ENCODE measurements at regions not wholly inside any gene's neighbourhood (a gene's known extent, or its start where the extent isn't known, plus 50 kb on each side); places are given as distances from the start of the nearest gene placed in this dataset.

GRCh38 chr14:39762576-39763401, 330.6 kb upstream of the FBXO33 start:
- ATAC-seq (replicated peaks in 1 of 2) = peak; percentile 93 to 97

DNA sequence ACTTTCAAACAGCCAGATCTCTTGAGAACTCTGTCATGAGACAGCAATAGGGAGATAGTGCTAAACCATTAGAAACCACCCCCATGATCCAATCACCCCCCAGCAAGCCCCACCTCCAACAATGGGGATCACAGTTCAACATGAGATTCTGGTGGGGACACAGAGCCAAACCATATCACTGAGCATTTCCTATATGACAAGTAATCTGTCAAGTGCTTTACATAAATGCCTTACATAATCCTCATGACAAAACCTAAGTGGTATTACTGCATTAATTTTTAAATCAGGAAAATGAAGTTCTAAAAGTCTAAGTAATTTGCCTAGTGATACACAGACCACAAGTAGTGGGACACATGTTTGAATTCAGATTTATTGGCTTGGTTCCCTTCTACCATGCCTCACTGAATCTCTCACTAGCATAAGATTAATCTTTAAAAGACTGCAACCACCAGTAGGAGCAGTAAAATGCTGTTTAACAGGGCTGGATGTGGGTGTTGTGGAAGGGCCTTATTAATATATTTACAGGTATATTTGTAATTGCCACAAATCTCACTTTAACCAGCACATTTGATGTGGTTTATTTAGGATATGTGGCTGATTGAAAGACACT, 323.1 kb upstream of the FBXO33 start:
- no peaks in the 10 kb centered on the region for H3K27me3 Mint-ChIP-seq (ENCODE audit: low read depth)
- ATAC-seq (replicated peaks in 1 of 2) (no peak), DNase-seq (no peak)
- H3K4me3 Mint-ChIP-seq = no peak overlapping the region
- H3K4me1 Mint-ChIP-seq (ENCODE audit: low read depth) = no peaks in the 10 kb centered on the region
- no peak overlapping the region for H3K27ac Mint-ChIP-seq
- H3K9me3 Mint-ChIP-seq = peaks cover 0 to 1% of the 10 kb centered on the region in 2 donors
- no peaks in the 10 kb centered on the region for H3K36me3 Mint-ChIP-seq (ENCODE audit: insufficient read depth in 2 of 2)

More at GRCh38 chr14:39762576-39763401, 330.6 kb upstream of the FBXO33 start:
- peak; percentile 19 to 27 for DNase-seq
- Mint-ChIP-seq H3K9me3 (no peaks in the 10 kb centered on the region), H3K4me1 (ENCODE audit: low read depth) (peaks cover 14% of the 10 kb centered on the region), H3K4me3 (peak overlapping the region; percentile 45 to 55), H3K27me3 (ENCODE audit: low read depth) (no peaks in the 10 kb centered on the region), H3K36me3 (ENCODE audit: insufficient read depth in 2 of 2) (peaks cover 0 to 1% of the 10 kb centered on the region in 2 donors), H3K27ac (no peak overlapping the region)

- Mint-ChIP-seq H3K27me3 (ENCODE audit: low read depth) (no peaks in the 10 kb centered on the region), H3K36me3 (ENCODE audit: insufficient read depth in 2 of 2) (no peaks in the 10 kb centered on the region), H3K9me3 (peaks cover 2 to 6% of the 10 kb centered on the region in 2 donors), H3K27ac (no peak overlapping the region), H3K4me3 (no peak overlapping the region), H3K4me1 (ENCODE audit: low read depth) (no peaks in the 10 kb centered on the region)
- DNase-seq (no peak), ATAC-seq (replicated peaks in 1 of 2) (no peak)
These were observed 308.2 kb upstream of the FBXO33 start for GRCh38 chr14:39740454-39740853.

DNA sequence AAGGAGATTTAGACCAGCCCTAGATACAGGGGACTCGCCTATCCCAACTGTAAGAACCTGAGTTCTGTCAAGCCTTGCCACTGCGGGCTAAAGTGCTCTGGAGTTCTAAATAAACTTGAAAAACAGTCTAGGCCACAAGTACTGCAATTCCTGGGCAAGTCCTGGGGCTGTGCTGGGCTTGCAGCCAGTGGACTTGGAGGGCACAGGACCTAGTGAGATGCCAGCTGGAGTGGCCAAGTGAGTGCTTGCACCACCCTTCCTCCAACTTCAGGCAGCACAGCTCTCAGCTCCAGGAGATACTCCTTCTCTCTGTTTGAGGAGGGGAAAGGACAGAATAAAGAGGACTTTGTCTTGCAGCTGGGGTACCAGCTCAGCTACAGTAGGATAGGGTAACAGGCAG, 307.6 kb upstream of the FBXO33 start:
- H3K4me1 Mint-ChIP-seq (ENCODE audit: low read depth) = no peaks in the 10 kb centered on the region
- H3K4me3 Mint-ChIP-seq = no peak overlapping the region
- peaks cover 2 to 6% of the 10 kb centered on the region in 2 donors for H3K9me3 Mint-ChIP-seq
- no peak overlapping the region for H3K27ac Mint-ChIP-seq
- no peak for ATAC-seq (replicated peaks in 1 of 2)
- DNase-seq = no peak
- no peaks in the 10 kb centered on the region for H3K27me3 Mint-ChIP-seq (ENCODE audit: low read depth)
- H3K36me3 Mint-ChIP-seq (ENCODE audit: insufficient read depth in 2 of 2) = no peaks in the 10 kb centered on the region

GRCh38 chr14:39734306-39734705, 302.1 kb upstream of the FBXO33 start:
- no peaks in the 10 kb centered on the region for H3K27me3 Mint-ChIP-seq (ENCODE audit: low read depth)
- H3K36me3 Mint-ChIP-seq (ENCODE audit: insufficient read depth in 2 of 2) = no peaks in the 10 kb centered on the region
- no peak overlapping the region for H3K4me3 Mint-ChIP-seq
- no peak overlapping the region for H3K27ac Mint-ChIP-seq
- no peak for DNase-seq
- no peak for ATAC-seq (replicated peaks in 1 of 2)
- peaks cover 2% of the 10 kb centered on the region in 2 donors for H3K9me3 Mint-ChIP-seq
- no peaks in the 10 kb centered on the region for H3K4me1 Mint-ChIP-seq (ENCODE audit: low read depth)

- H3K4me3 Mint-ChIP-seq = no peak overlapping the region
- DNase-seq (no peak), ATAC-seq (replicated peaks in 1 of 2) (no peak)
- H3K27ac Mint-ChIP-seq = no peak overlapping the region
- no peaks in the 10 kb centered on the region for H3K4me1 Mint-ChIP-seq (ENCODE audit: low read depth)
- H3K27me3 Mint-ChIP-seq (ENCODE audit: low read depth) = no peaks in the 10 kb centered on the region
- peaks cover 3 to 4% of the 10 kb centered on the region in 2 donors for H3K9me3 Mint-ChIP-seq
- no peaks in the 10 kb centered on the region for H3K36me3 Mint-ChIP-seq (ENCODE audit: insufficient read depth in 2 of 2)
These were observed 301.5 kb upstream of the FBXO33 start for GRCh38 chr14:39733741-39734140.

DNA sequence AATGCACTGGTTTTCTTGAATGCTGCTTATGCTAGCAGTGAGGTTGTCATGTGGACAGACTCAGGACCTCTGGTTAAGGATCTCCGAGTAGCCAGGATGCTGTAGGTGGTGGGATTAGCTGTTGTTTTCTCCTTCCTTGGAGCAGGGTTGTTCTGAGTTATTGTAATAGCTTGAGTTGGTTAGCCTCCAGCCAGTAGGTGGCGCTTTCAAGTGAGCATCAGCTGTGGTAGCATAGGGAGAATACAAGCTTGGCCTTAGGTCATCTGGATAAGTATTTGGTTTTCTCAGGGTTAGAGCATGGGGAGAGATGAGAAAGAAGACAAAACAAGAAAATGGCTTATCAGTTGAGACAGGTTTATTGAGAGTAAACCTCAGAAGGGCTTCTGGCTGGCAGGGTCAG, 299.7 kb upstream of the FBXO33 start:
- Mint-ChIP-seq H3K36me3 (ENCODE audit: insufficient read depth in 2 of 2) (no peaks in the 10 kb centered on the region), H3K9me3 (peaks cover 3% of the 10 kb centered on the region in 2 donors), H3K4me3 (no peak overlapping the region), H3K27ac (no peak overlapping the region), H3K4me1 (ENCODE audit: low read depth) (no peaks in the 10 kb centered on the region), H3K27me3 (ENCODE audit: low read depth) (no peaks in the 10 kb centered on the region)
- DNase-seq (peak; percentile 7 to 10), ATAC-seq (replicated peaks in 1 of 2) (no peak)

GRCh38 chr14:39726563-39726962, 294.3 kb upstream of the FBXO33 start:
- peaks cover 3% of the 10 kb centered on the region in 2 donors for H3K9me3 Mint-ChIP-seq
- H3K36me3 Mint-ChIP-seq (ENCODE audit: insufficient read depth in 2 of 2) = no peaks in the 10 kb centered on the region
- H3K27me3 Mint-ChIP-seq (ENCODE audit: low read depth) = no peaks in the 10 kb centered on the region
- DNase-seq (no peak), ATAC-seq (replicated peaks in 1 of 2) (no peak)
- H3K27ac Mint-ChIP-seq = no peak overlapping the region
- no peak overlapping the region for H3K4me3 Mint-ChIP-seq
- H3K4me1 Mint-ChIP-seq (ENCODE audit: low read depth) = no peaks in the 10 kb centered on the region

DNA sequence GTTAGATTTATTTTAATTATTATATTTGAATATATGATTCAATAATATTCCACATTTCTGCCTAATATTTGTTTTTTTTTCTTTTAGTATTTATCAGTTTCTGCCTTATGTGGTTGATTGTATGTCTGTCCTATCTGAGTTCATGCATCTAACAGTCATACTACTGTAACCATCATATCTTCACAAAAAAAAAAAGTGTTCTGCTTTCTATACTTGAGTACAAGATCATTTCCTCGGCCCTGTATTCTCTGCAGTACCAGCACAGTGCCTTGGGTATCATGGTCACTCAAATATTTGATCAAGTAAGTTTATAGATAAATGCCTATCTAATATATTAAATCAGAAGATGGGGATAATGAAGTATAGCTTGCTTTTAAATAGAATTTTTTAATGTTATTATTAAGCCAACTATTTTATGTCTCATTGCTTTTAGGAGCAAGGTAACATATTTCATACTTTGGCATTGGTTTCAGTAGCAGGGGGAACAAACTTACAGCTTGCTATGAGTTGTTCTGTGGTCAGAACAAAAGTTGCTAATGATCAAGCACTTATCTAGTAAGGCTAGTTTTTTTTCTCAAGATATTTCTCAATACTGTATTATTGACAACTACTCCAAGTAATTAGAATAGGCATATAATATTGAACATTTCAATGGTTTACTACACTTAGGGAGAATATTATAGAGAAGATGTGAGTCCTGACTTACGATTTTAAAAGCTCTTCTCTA, 290.5 kb upstream of the FBXO33 start:
- Mint-ChIP-seq H3K4me1 (ENCODE audit: low read depth) (no peaks in the 10 kb centered on the region), H3K27ac (no peak overlapping the region), H3K4me3 (no peak overlapping the region), H3K36me3 (ENCODE audit: insufficient read depth in 2 of 2) (no peaks in the 10 kb centered on the region), H3K9me3 (no peaks in the 10 kb centered on the region), H3K27me3 (ENCODE audit: low read depth) (no peaks in the 10 kb centered on the region)
- no peak for ATAC-seq (replicated peaks in 1 of 2)
- no peak for DNase-seq

- Mint-ChIP-seq H3K4me1 (ENCODE audit: low read depth) (no peaks in the 10 kb centered on the region), H3K36me3 (ENCODE audit: insufficient read depth in 2 of 2) (no peaks in the 10 kb centered on the region), H3K27me3 (ENCODE audit: low read depth) (no peaks in the 10 kb centered on the region), H3K9me3 (peaks cover 3 to 4% of the 10 kb centered on the region in 2 donors), H3K27ac (no peak overlapping the region), H3K4me3 (no peak overlapping the region)
- ATAC-seq (replicated peaks in 1 of 2) (no peak), DNase-seq (no peak)
These were observed 284.8 kb upstream of the FBXO33 start for GRCh38 chr14:39716987-39717570.

DNA sequence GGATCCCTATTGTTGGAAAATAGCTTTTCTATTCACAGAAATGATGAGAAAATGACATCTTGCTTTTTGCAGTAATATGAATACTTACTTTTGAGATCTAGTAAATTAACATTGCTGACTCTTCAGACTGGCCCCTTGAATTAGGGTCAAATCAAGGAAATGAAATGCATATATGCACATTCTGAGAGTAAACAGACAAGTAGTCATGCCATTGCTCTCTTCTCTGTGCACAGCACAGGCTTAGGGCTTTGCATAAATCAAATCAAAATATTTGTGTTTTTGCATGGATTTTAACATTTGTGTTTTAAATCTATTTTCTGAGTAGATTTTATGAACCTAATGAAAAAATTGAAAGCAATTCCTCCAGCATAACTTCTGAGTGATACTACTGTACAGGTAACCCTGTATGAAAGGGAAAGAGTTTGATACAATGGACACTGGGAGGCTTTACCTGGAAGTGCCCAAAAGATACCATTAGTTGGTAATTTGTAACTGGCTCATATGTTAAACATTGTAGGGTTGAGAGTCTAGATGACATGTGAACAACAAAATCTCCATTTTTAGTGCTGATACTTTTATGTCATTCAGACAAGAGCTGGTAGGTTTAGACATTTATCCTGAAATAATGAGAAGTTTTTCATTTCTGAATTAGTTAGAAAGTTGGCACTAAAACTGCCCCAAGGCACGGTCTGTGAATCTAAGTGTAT, 280.2 kb upstream of the FBXO33 start:
- Mint-ChIP-seq H3K36me3 (ENCODE audit: insufficient read depth in 2 of 2) (no peaks in the 10 kb centered on the region), H3K4me3 (no peak overlapping the region), H3K27ac (no peak overlapping the region), H3K9me3 (peaks cover 6 to 8% of the 10 kb centered on the region in 2 donors), H3K4me1 (ENCODE audit: low read depth) (no peaks in the 10 kb centered on the region), H3K27me3 (ENCODE audit: low read depth) (no peaks in the 10 kb centered on the region)
- ATAC-seq (replicated peaks in 1 of 2) = no peak
- DNase-seq = no peak

- Mint-ChIP-seq H3K27ac (no peak overlapping the region), H3K4me1 (ENCODE audit: low read depth) (no peaks in the 10 kb centered on the region), H3K4me3 (no peak overlapping the region), H3K27me3 (ENCODE audit: low read depth) (no peaks in the 10 kb centered on the region), H3K36me3 (ENCODE audit: insufficient read depth in 2 of 2) (peaks cover 0 to 1% of the 10 kb centered on the region in 2 donors), H3K9me3 (peaks cover 6 to 9% of the 10 kb centered on the region in 2 donors)
- DNase-seq (no peak), ATAC-seq (replicated peaks in 1 of 2) (no peak)
These were observed 272.4 kb upstream of the FBXO33 start for GRCh38 chr14:39704594-39704993.
